Uterus (tissue), 2 donors: ENCODE measurements at regions not wholly inside any gene's neighbourhood (a gene's known extent, or its start where the extent isn't known, plus 50 kb on each side); places are given as distances from the start of the nearest gene placed in this dataset.

Experiments
- CTCF ChIP-seq, 4 experiments: fragments of 200-600 bp in 2 of 4; fragments of 450-650 bp in 2 of 4; sonication (generic) in 2 of 4; IDR thresholded peaks; one replicate each; pipeline ENCODE4 v1.5.1; 2016 to 2019; ENCODE audit warnings: antibody characterized with exemption in 4 of 4, mild to moderate bottlenecking in 2 of 4, moderate library complexity in 1 of 4
- POLR2A ChIP-seq, 2 donors: fragments of 450-650 bp; IDR thresholded peaks; one replicate each; pipeline ENCODE4 v1.6.1; 2016; ENCODE audit warnings: antibody characterized with exemption in 2 of 2, mild to moderate bottlenecking in 1 of 2, moderate library complexity in 1 of 2

GRCh38 chr15:96851613-96852012, 521.1 kb downstream of the NR2F2 start:
- TF ChIP-seq POLR2A (IDR thresholded peaks at IDR 0.05) (no peak), CTCF (IDR thresholded peaks at IDR 0.05) (no peak)
